ENCODE measurements at regions not wholly inside any gene's neighbourhood (a gene's known extent, or its start where the extent isn't known, plus 50 kb on each side); places are given as distances from the start of the nearest gene placed in this dataset.
"Not testable (repeated sequence)": the region's sequence is repeated elsewhere in the genome, so short reads cannot be mapped to it uniquely, and the experiment has no call there.

GRCh38 chr5:13470975-13471374, 473.5 kb downstream of the DNAH5 start:
- no peak for FAIRE-seq

- no peak for FAIRE-seq
Observed at GRCh38 chr5:13470263-13470662, 474.2 kb downstream of the DNAH5 start.

- FAIRE-seq: no peak
Observed at GRCh38 chr5:13464532-13465193, 479.8 kb downstream of the DNAH5 start.

GRCh38 chr5:13460587-13460986, 483.9 kb downstream of the DNAH5 start:
- no peak for FAIRE-seq

GRCh38 chr5:13454050-13454449, 490.4 kb downstream of the DNAH5 start:
- FAIRE-seq: no peak

- no peak for FAIRE-seq
Observed at GRCh38 chr5:13448843-13449242, 495.6 kb downstream of the DNAH5 start.

- FAIRE-seq: no peak
Observed at GRCh38 chr5:13439430-13439829, 505.1 kb downstream of the DNAH5 start.

- FAIRE-seq: no peak
Observed at GRCh38 chr5:13427827-13428557, 516.5 kb downstream of the DNAH5 start.

GRCh38 chr5:13412040-13412595, 532.4 kb downstream of the DNAH5 start:
- FAIRE-seq: no peak

- no peak for FAIRE-seq
Observed at GRCh38 chr5:13408616-13409015, 535.9 kb downstream of the DNAH5 start.

GRCh38 chr5:13403351-13403750, 541.1 kb downstream of the DNAH5 start:
- FAIRE-seq: no peak

- no peak for FAIRE-seq
Observed at GRCh38 chr5:13385066-13385465, 559.4 kb downstream of the DNAH5 start.

GRCh38 chr5:13382232-13382631, 562.3 kb downstream of the DNAH5 start:
- FAIRE-seq: no peak

- FAIRE-seq: no peak
Observed at GRCh38 chr5:13378091-13378490, 566.4 kb downstream of the DNAH5 start.

- no peak for FAIRE-seq
Observed at GRCh38 chr5:13359344-13359743, 585.1 kb downstream of the DNAH5 start.

GRCh38 chr5:13358342-13358741, 586.1 kb downstream of the DNAH5 start:
- FAIRE-seq: no peak

- no peak for FAIRE-seq
Observed at GRCh38 chr5:13357929-13358328, 586.6 kb downstream of the DNAH5 start.

- no peak for FAIRE-seq
Observed at GRCh38 chr5:13356226-13356625, 588.3 kb downstream of the DNAH5 start.

- FAIRE-seq: no peak
Observed at GRCh38 chr5:13354611-13355010, 589.9 kb downstream of the DNAH5 start.

GRCh38 chr5:13350767-13351166, 593.7 kb downstream of the DNAH5 start:
- FAIRE-seq: no peak

- FAIRE-seq: no peak
Observed at GRCh38 chr5:13348568-13348967, 595.9 kb downstream of the DNAH5 start.

GRCh38 chr5:13346401-13346800, 598.1 kb downstream of the DNAH5 start:
- no peak for FAIRE-seq

GRCh38 chr5:13339093-13339492, 605.4 kb downstream of the DNAH5 start:
- no peak for FAIRE-seq

GRCh38 chr5:13335026-13335425, 609.5 kb downstream of the DNAH5 start:
- not testable (repeated sequence) for FAIRE-seq

Data from colon (tissue), 2 donors.